ENCODE measurements at regions not wholly inside any gene's neighbourhood (a gene's known extent, or its start where the extent isn't known, plus 50 kb on each side); places are given as distances from the start of the nearest gene placed in this dataset.
A peak's percentile ranks its signal among the peaks of the same experiment; 100 is the strongest.

GRCh38 chr9:25543806-25544205, 134.4 kb downstream of the TUSC1 start:
- no peak overlapping the region for H3K4me3 ChIP-seq (ENCODE audit: low read length)
- no peak overlapping the region for H2AFZ ChIP-seq (ENCODE audit: low read depth, low read length)
- no peak for TF ChIP-seq CTCF (IDR thresholded peaks at IDR 0.05; ENCODE audit: low read depth, low read length)
- no peak for TF ChIP-seq EZH2phosphoT487 (IDR thresholded peaks at IDR 0.05; ENCODE audit: low read depth)
- no peaks in the 10 kb centered on the region for H4K20me1 ChIP-seq (ENCODE audit: insufficient read depth, low read length)
- no peak overlapping the region for H3K4me2 ChIP-seq (ENCODE audit: low read length)
- no peaks in the 10 kb centered on the region for H3K36me3 ChIP-seq (replicated peaks; ENCODE audit: low read depth, low read length)
- no peaks in the 10 kb centered on the region for H3K4me1 ChIP-seq (ENCODE audit: low read length)
- H3K9me3 ChIP-seq (ENCODE audit: insufficient read depth, low read length), result no peaks in the 10 kb centered on the region
- H3K27ac ChIP-seq (ENCODE audit: low read length), result no peak overlapping the region
- no peak overlapping the region for H3K9ac ChIP-seq (ENCODE audit: low read length)
- H3K27me3 ChIP-seq (ENCODE audit: low read depth, low read length), result no peaks in the 10 kb centered on the region
- H3K79me2 ChIP-seq (ENCODE audit: low read length), result no peaks in the 10 kb centered on the region

- no peak overlapping the region for H2AFZ ChIP-seq (ENCODE audit: low read depth, low read length)
- H3K27me3 ChIP-seq (ENCODE audit: low read depth, low read length), result no peaks in the 10 kb centered on the region
- no peaks in the 10 kb centered on the region for H3K36me3 ChIP-seq (replicated peaks; ENCODE audit: low read depth, low read length)
- no peak overlapping the region for H3K4me2 ChIP-seq (ENCODE audit: low read length)
- TF ChIP-seq CTCF (IDR thresholded peaks at IDR 0.05; ENCODE audit: low read depth, low read length), result no peak
- no peak for TF ChIP-seq EZH2phosphoT487 (IDR thresholded peaks at IDR 0.05; ENCODE audit: low read depth)
- H3K4me1 ChIP-seq (ENCODE audit: low read length), result no peaks in the 10 kb centered on the region
- H4K20me1 ChIP-seq (ENCODE audit: insufficient read depth, low read length), result no peaks in the 10 kb centered on the region
- H3K27ac ChIP-seq (ENCODE audit: low read length), result no peak overlapping the region
- H3K9ac ChIP-seq (ENCODE audit: low read length), result no peak overlapping the region
- no peaks in the 10 kb centered on the region for H3K9me3 ChIP-seq (ENCODE audit: insufficient read depth, low read length)
- no peak overlapping the region for H3K4me3 ChIP-seq (ENCODE audit: low read length)
- no peaks in the 10 kb centered on the region for H3K79me2 ChIP-seq (ENCODE audit: low read length)
Measured at GRCh38 chr9:25542319-25542718, 135.9 kb downstream of the TUSC1 start.

- no peak for TF ChIP-seq EZH2phosphoT487 (IDR thresholded peaks at IDR 0.05; ENCODE audit: low read depth)
- no peak for TF ChIP-seq CTCF (IDR thresholded peaks at IDR 0.05; ENCODE audit: low read depth, low read length)
- Histone ChIP-seq H3K36me3 (replicated peaks; ENCODE audit: low read depth, low read length) (no peaks in the 10 kb centered on the region), H2AFZ (ENCODE audit: low read depth, low read length) (no peak overlapping the region), H3K4me2 (ENCODE audit: low read length) (0 out of 2 replicates have a peak overlapping the region, but pooled peaks have one; percentile 11), H3K79me2 (ENCODE audit: low read length) (no peaks in the 10 kb centered on the region), H3K9ac (ENCODE audit: low read length) (no peak overlapping the region), H3K27me3 (ENCODE audit: low read depth, low read length) (no peaks in the 10 kb centered on the region), H3K4me3 (ENCODE audit: low read length) (no peak overlapping the region), H3K4me1 (ENCODE audit: low read length) (no peaks in the 10 kb centered on the region), H3K27ac (ENCODE audit: low read length) (no peak overlapping the region), H3K9me3 (ENCODE audit: insufficient read depth, low read length) (no peaks in the 10 kb centered on the region), H4K20me1 (ENCODE audit: insufficient read depth, low read length) (no peaks in the 10 kb centered on the region)
Measured at GRCh38 chr9:25537808-25538207, 140.4 kb downstream of the TUSC1 start.

DNA sequence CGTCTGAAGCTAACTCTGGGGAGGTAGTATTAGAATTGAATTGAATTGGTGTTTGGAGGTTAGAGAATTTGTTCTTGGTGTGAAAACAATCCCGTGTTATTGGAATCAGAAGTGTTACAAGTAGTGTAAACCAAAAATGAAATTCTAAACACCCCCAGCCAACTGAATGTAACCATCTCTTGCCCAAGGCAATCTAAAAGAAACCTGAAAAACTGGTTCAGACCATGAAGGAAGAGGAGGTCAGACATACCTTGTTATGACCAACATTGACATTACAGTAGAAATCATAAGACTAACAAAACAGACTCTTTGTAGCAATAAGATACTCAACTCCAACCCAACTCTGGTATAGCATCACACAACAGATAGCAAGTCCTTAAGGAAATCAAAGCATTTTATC, 159.0 kb downstream of the TUSC1 start:
- Histone ChIP-seq H3K27ac (ENCODE audit: low read length) (no peak overlapping the region), H3K4me3 (ENCODE audit: low read length) (no peak overlapping the region), H3K9me3 (ENCODE audit: insufficient read depth, low read length) (no peaks in the 10 kb centered on the region), H4K20me1 (ENCODE audit: insufficient read depth, low read length) (no peaks in the 10 kb centered on the region), H3K27me3 (ENCODE audit: low read depth, low read length) (no peaks in the 10 kb centered on the region), H3K36me3 (replicated peaks; ENCODE audit: low read depth, low read length) (no peaks in the 10 kb centered on the region), H3K9ac (ENCODE audit: low read length) (no peak overlapping the region), H3K79me2 (ENCODE audit: low read length) (no peaks in the 10 kb centered on the region), H2AFZ (ENCODE audit: low read depth, low read length) (no peak overlapping the region), H3K4me1 (ENCODE audit: low read length) (no peaks in the 10 kb centered on the region), H3K4me2 (ENCODE audit: low read length) (no peak overlapping the region)
- TF ChIP-seq CTCF (IDR thresholded peaks at IDR 0.05; ENCODE audit: low read depth, low read length), result no peak
- no peak for TF ChIP-seq EZH2phosphoT487 (IDR thresholded peaks at IDR 0.05; ENCODE audit: low read depth)

Measured in OCI-LY3 (cell line).